ENCODE measurements at regions not wholly inside any gene's neighbourhood (a gene's known extent, or its start where the extent isn't known, plus 50 kb on each side); places are given as distances from the start of the nearest gene placed in this dataset.

DNA sequence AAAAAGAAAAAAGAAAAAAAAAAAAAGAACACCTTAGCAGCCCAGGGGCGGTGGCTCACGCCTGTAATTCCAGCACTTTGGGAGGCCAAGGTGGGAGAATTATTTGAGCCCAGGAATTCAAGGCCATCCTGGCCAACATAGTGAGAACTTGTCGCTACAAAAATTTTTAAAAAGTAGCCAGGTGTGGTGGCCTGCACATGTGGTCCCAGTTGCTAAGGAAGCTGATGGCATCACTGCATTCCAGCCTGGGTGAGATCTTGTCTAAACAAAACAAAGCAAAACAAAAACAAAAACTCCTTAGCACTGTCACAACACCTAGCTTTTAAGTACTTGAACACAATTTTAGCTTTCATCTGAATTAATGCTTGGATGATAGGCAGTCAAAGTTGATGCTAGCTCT lies 86.3 kb upstream of the MKLN1 start:
- no peak overlapping the region for H2AFZ ChIP-seq (ENCODE audit: low read depth, low read length)
- no peak overlapping the region for H3K4me2 ChIP-seq (ENCODE audit: insufficient read depth, low read length)
- TF ChIP-seq CTCF (IDR thresholded peaks at IDR 0.05; ENCODE audit: borderline replicate concordance, extremely low read depth, low read length, poor library complexity, severe bottlenecking) (no peak), EZH2 (IDR thresholded peaks at IDR 0.05; ENCODE audit: borderline replicate concordance, low read depth, low read length, severe bottlenecking) (no peak)
- no peaks in the 10 kb centered on the region for H3K79me2 ChIP-seq (ENCODE audit: insufficient read depth, low read length)
- no peaks in the 10 kb centered on the region for H3K9me3 ChIP-seq (ENCODE audit: insufficient read depth, low read length, severe bottlenecking)
- ATAC-seq (ENCODE audit: insufficient read depth, low read depth), result no peak
- no peaks in the 10 kb centered on the region for H4K20me1 ChIP-seq (ENCODE audit: insufficient read depth, low read length)
- H3K27me3 ChIP-seq (ENCODE audit: insufficient read depth, low read length, poor library complexity), result no peaks in the 10 kb centered on the region
- H3K36me3 ChIP-seq (ENCODE audit: insufficient read depth, low read length), result no peaks in the 10 kb centered on the region
- no peak overlapping the region for H3K9ac ChIP-seq (ENCODE audit: low read depth, low read length)
- H3K27ac ChIP-seq (ENCODE audit: low read length), result no peak overlapping the region
- H3K4me3 ChIP-seq (ENCODE audit: low read depth in 1 of 2, low read length in 2 of 2), result no peak overlapping the region
- H3K4me1 ChIP-seq (ENCODE audit: insufficient read depth, low read length), result peaks cover 1% of the 10 kb centered on the region
- DNase-seq, result no peak

DNA sequence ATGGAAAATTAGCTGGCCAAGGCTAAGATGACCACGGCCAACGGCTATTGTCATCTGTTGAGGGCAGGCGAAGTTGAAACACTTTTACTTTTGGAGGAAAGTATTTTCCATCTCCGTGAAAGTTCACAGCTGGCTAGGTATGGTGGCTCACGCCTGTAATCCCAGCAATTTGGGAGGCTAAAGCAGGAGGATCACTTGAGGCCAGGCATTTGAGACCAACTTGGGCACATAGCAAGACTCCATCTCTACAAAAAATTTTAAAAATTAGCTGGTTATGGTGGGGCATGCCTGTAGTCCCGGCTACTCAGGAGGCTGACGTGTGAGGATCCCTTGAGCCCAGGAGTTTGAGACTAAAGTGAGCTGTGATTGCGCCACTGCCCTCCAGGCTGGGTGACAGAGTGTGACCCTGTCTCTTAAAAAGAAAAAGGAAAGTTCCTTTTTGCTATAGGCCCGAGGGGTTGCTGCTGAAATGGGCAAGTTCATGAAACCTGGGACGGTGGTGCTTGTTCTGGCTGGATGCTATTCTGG lies 85.5 kb upstream of the MKLN1 start:
- TF ChIP-seq CTCF (IDR thresholded peaks at IDR 0.05; ENCODE audit: borderline replicate concordance, extremely low read depth, low read length, poor library complexity, severe bottlenecking) (no peak), EZH2 (IDR thresholded peaks at IDR 0.05; ENCODE audit: borderline replicate concordance, low read depth, low read length, severe bottlenecking) (no peak)
- no peaks in the 10 kb centered on the region for H3K79me2 ChIP-seq (ENCODE audit: insufficient read depth, low read length)
- H3K4me1 ChIP-seq (ENCODE audit: insufficient read depth, low read length), result no peaks in the 10 kb centered on the region
- no peaks in the 10 kb centered on the region for H3K27me3 ChIP-seq (ENCODE audit: insufficient read depth, low read length, poor library complexity)
- no peak overlapping the region for H2AFZ ChIP-seq (ENCODE audit: low read depth, low read length)
- H3K9me3 ChIP-seq (ENCODE audit: insufficient read depth, low read length, severe bottlenecking), result no peaks in the 10 kb centered on the region
- DNase-seq, result no peak
- no peak overlapping the region for H3K4me3 ChIP-seq (ENCODE audit: low read depth in 1 of 2, low read length in 2 of 2)
- H4K20me1 ChIP-seq (ENCODE audit: insufficient read depth, low read length), result no peaks in the 10 kb centered on the region
- no peaks in the 10 kb centered on the region for H3K36me3 ChIP-seq (ENCODE audit: insufficient read depth, low read length)
- H3K4me2 ChIP-seq (ENCODE audit: insufficient read depth, low read length), result no peak overlapping the region
- H3K27ac ChIP-seq (ENCODE audit: low read length), result no peak overlapping the region
- no peak for ATAC-seq (ENCODE audit: insufficient read depth, low read depth)
- no peak overlapping the region for H3K9ac ChIP-seq (ENCODE audit: low read depth, low read length)

DNA sequence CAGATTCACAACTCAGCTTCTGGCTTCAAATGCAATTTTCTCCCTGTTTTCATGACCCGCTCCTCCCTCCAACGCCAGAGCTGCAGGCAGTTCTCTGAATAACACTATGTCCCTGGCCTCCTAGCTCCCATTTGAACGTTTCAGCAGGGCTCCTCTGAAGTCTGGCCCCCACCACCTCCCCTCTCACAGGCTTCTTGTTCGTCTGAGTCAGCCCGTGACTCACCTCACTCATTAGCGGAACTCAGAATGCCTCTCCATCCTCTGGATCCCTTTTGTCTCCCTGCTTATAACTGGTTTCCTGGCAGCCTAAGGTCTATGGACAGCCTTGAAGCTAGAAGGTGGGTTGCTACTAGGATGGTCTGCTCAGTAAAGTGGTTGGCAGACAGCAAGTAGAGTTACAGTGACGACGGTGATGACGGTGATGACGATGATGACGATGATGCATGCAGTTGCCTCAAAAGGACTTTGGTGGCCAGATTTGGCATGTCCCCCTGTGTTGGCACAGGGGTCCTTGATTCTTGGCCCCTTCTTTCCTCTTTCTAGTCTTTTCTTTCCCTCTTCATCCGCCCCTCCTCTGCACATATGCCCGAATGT lies 83.3 kb upstream of the MKLN1 start:
- Histone ChIP-seq H3K79me2 (ENCODE audit: insufficient read depth, low read length) (no peaks in the 10 kb centered on the region), H3K4me2 (ENCODE audit: insufficient read depth, low read length) (no peak overlapping the region), H3K9me3 (ENCODE audit: insufficient read depth, low read length, severe bottlenecking) (no peaks in the 10 kb centered on the region), H3K9ac (ENCODE audit: low read depth, low read length) (no peak overlapping the region), H3K27me3 (ENCODE audit: insufficient read depth, low read length, poor library complexity) (no peaks in the 10 kb centered on the region), H3K27ac (ENCODE audit: low read length) (no peak overlapping the region), H4K20me1 (ENCODE audit: insufficient read depth, low read length) (no peaks in the 10 kb centered on the region), H3K4me1 (ENCODE audit: insufficient read depth, low read length) (no peaks in the 10 kb centered on the region), H3K36me3 (ENCODE audit: insufficient read depth, low read length) (no peaks in the 10 kb centered on the region), H3K4me3 (ENCODE audit: low read depth in 1 of 2, low read length in 2 of 2) (no peak overlapping the region), H2AFZ (ENCODE audit: low read depth, low read length) (no peak overlapping the region)
- ATAC-seq (ENCODE audit: insufficient read depth, low read depth) (no peak), DNase-seq (no peak)
- no peak for TF ChIP-seq CTCF (IDR thresholded peaks at IDR 0.05; ENCODE audit: borderline replicate concordance, extremely low read depth, low read length, poor library complexity, severe bottlenecking)
- no peak for TF ChIP-seq EZH2 (IDR thresholded peaks at IDR 0.05; ENCODE audit: borderline replicate concordance, low read depth, low read length, severe bottlenecking)
